Mesendoderm (in vitro differentiated cells): ENCODE measurements at regions not wholly inside any gene's neighbourhood (a gene's known extent, or its start where the extent isn't known, plus 50 kb on each side); places are given as distances from the start of the nearest gene placed in this dataset.

Source experiments
- DNase-seq: peaks from one replicate; pipeline ENCODE4 v3.0.0; 2013
- H2AK5ac ChIP-seq: 2 replicates; pipeline ENCODE4 v1.6.1; 2013; ENCODE audit warnings: low read length, inconsistent platforms
- H2BK120ac ChIP-seq: 2 replicates; pipeline ENCODE4 v1.6.1; 2013; ENCODE audit warnings: low read depth, mild to moderate bottlenecking, low read length, moderate library complexity, mixed read lengths
- H2BK15ac ChIP-seq: replicated peaks from 2 replicates; pipeline ENCODE4 v1.6.1; 2013; ENCODE audit warnings: low read depth, mild to moderate bottlenecking, moderate library complexity
- H2BK5ac ChIP-seq: 2 replicates; pipeline ENCODE4 v1.6.1; 2013; ENCODE audit warnings: low read length, inconsistent platforms
- H3K18ac ChIP-seq: 2 replicates; pipeline ENCODE4 v1.6.1; 2013; ENCODE audit warnings: mild to moderate bottlenecking, low read length, mixed read lengths
- H3K23ac ChIP-seq: one replicate; pipeline ENCODE4 v1.6.1; 2013; ENCODE audit warnings: low read length
- H3K27ac ChIP-seq: 2 replicates; pipeline ENCODE4 v1.5.1; 2013; ENCODE audit warnings: low read depth, mild to moderate bottlenecking, inconsistent platforms, low read length, moderate library complexity
- H3K27me3 ChIP-seq: 2 replicates; pipeline ENCODE4 v1.6.1; 2013; ENCODE audit warnings: low read length, control low read depth, mild to moderate bottlenecking, inconsistent platforms; ENCODE audit not compliant: insufficient read depth, poor library complexity
- H3K36me3 ChIP-seq: 2 replicates; pipeline ENCODE4 v1.6.1; 2013; ENCODE audit warnings: low read length, inconsistent platforms; ENCODE audit not compliant: control insufficient read depth, insufficient read depth
- H3K4ac ChIP-seq: one replicate; pipeline ENCODE4 v1.6.1; 2013; ENCODE audit warnings: low read depth, mild to moderate bottlenecking, low read length, moderate library complexity
- H3K4me1 ChIP-seq: 2 replicates; pipeline ENCODE4 v1.6.1; 2013; ENCODE audit warnings: low read depth, low read length, inconsistent platforms; ENCODE audit not compliant: control insufficient read depth
- H3K4me2 ChIP-seq: 2 replicates; pipeline ENCODE4 v1.6.1; 2013; ENCODE audit warnings: low read length
- H3K4me3 ChIP-seq: 2 replicates; pipeline ENCODE4 v1.5.1; 2013; ENCODE audit warnings: mild to moderate bottlenecking, low read length
- H3K56ac ChIP-seq: one replicate; pipeline ENCODE4 v1.6.1; 2013; ENCODE audit warnings: low read length
- H3K79me1 ChIP-seq: 2 replicates; pipeline ENCODE4 v1.6.1; 2013; ENCODE audit warnings: low read length, inconsistent platforms
- H3K79me2 ChIP-seq: 2 replicates; pipeline ENCODE4 v1.6.1; 2013; ENCODE audit warnings: mild to moderate bottlenecking, low read length; ENCODE audit not compliant: control insufficient read depth, insufficient read depth
- H3K9ac ChIP-seq: 2 replicates; pipeline ENCODE4 v1.6.1; 2013; ENCODE audit warnings: low read length, inconsistent platforms
- H4K5ac ChIP-seq: one replicate; pipeline ENCODE4 v1.6.1; 2013; ENCODE audit warnings: low read length
- H4K8ac ChIP-seq: one replicate; pipeline ENCODE4 v1.6.1; 2013; ENCODE audit warnings: low read depth, mild to moderate bottlenecking, control low read depth, low read length, moderate library complexity
- WGBS: extraction: QIAGEN DNeasy Blood & Tissue Kit; methylation state at CpG from one replicate; pipeline ENCODE4 v1.1.7; 2013; ENCODE audit warnings: low lambda C conversion rate, missing lambda C conversion rate; ENCODE audit not compliant: insufficient coverage; ENCODE audit errors: extremely low coverage; 5-methylcytosine and 5-hydroxymethylcytosine counted together

DNA sequence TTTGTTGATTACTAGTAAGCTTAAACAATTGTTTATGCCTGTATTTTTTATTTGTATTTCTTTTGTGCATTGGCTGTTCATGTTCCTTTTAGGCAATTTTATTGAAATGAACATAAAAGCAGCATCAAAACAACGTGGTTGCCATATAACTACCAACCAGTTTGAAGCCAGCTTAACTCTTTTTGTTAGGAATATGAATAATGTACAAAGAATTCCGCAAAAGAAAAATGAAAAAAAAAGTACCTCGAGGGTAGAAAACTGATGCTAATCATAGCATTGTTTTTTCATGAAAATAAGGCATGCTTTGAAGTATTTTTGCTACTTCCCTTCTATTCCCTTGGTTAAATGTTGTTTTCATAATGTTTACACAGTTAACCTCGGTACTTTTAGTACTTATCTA, 1024.0 kb upstream of the SLIT2 start:
- Histone ChIP-seq H2BK5ac (no peak overlapping the region), H3K27me3 (no peaks in the 10 kb centered on the region), H3K79me1 (no peaks in the 10 kb centered on the region), H3K18ac (no peak overlapping the region), H2BK15ac (no peak overlapping the region), H3K56ac (no peak overlapping the region), H3K27ac (no peak overlapping the region), H3K79me2 (no peaks in the 10 kb centered on the region), H4K5ac (no peak overlapping the region), H3K9ac (no peak overlapping the region), H2AK5ac (no peak overlapping the region), H4K8ac (no peak overlapping the region), H3K23ac (no peak overlapping the region), H3K4me3 (no peak overlapping the region), H3K4me2 (no peak overlapping the region), H3K4ac (no peak overlapping the region), H2BK120ac (no peak overlapping the region), H3K4me1 (no peaks in the 10 kb centered on the region), H3K36me3 (no peaks in the 10 kb centered on the region)
- DNase-seq, result no peak
- no CpG with 5 or more reads among the region's 4 CpGs for WGBS

DNA sequence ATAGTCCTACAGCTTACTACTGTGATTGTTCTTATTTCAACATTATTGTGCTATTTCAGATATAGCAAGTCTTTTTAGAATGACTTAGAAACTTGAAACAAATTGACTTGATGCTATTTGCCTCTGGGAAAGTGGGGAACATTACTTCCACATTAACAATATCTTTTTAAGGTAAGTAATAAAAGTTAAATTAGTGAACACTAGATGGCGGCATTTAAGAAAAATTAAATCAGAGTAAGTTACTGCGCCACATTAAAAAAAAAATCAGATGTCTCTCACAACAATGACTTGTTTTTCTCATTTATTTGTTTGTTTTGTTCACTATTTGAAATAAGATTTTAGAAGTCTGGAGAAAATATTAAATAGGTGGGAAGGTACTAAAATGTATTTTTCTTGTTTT, 1026.9 kb upstream of the SLIT2 start:
- Histone ChIP-seq H3K79me2 (no peaks in the 10 kb centered on the region), H3K27me3 (no peaks in the 10 kb centered on the region), H3K36me3 (no peaks in the 10 kb centered on the region), H3K4me1 (no peaks in the 10 kb centered on the region), H4K5ac (no peak overlapping the region), H3K4ac (no peak overlapping the region), H4K8ac (no peak overlapping the region), H2BK15ac (no peak overlapping the region), H3K18ac (no peak overlapping the region), H3K9ac (no peak overlapping the region), H2BK120ac (no peak overlapping the region), H3K4me3 (no peak overlapping the region), H3K79me1 (no peaks in the 10 kb centered on the region), H3K4me2 (no peak overlapping the region), H3K27ac (no peak overlapping the region), H3K56ac (no peak overlapping the region), H2BK5ac (no peak overlapping the region), H3K23ac (no peak overlapping the region), H2AK5ac (no peak overlapping the region)
- DNase-seq, result peak; percentile 25
- no CpG with 5 or more reads among the region's 2 CpGs for WGBS

DNA sequence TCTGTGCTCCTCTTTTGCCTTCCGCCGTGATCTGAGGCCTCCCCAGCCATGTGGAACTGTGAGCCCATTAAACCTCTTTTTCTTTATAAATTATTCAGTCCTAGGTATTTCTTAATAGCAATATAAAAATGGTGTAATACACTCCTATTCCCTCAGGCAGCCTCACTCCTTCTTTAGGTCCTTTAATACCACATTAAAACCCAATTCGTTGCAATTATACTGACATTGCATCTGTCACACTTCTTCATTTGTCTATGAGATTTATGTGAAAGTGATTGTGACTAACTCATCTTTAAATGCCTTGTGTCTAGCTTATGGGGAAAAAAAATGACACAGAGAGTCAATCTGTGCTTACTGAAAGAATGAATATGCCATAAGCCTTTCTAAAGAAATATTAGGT, 1035.2 kb upstream of the SLIT2 start:
- no peak overlapping the region for H3K9ac ChIP-seq
- no peak overlapping the region for H3K4me2 ChIP-seq
- no peak overlapping the region for H2BK120ac ChIP-seq
- WGBS, result no CpG with 5 or more reads among the region's 3 CpGs
- no peak for DNase-seq
- no peak overlapping the region for H2AK5ac ChIP-seq
- H4K5ac ChIP-seq, result no peak overlapping the region
- no peak overlapping the region for H2BK5ac ChIP-seq
- H3K27ac ChIP-seq, result no peak overlapping the region
- H3K36me3 ChIP-seq, result no peaks in the 10 kb centered on the region
- H3K4me3 ChIP-seq, result no peak overlapping the region
- H3K79me1 ChIP-seq, result no peaks in the 10 kb centered on the region
- no peaks in the 10 kb centered on the region for H3K27me3 ChIP-seq
- H3K79me2 ChIP-seq, result no peaks in the 10 kb centered on the region
- H3K4me1 ChIP-seq, result no peaks in the 10 kb centered on the region
- no peak overlapping the region for H3K18ac ChIP-seq
- H2BK15ac ChIP-seq, result no peak overlapping the region
- H3K56ac ChIP-seq, result no peak overlapping the region
- H4K8ac ChIP-seq, result no peak overlapping the region
- no peak overlapping the region for H3K23ac ChIP-seq
- H3K4ac ChIP-seq, result no peak overlapping the region

DNA sequence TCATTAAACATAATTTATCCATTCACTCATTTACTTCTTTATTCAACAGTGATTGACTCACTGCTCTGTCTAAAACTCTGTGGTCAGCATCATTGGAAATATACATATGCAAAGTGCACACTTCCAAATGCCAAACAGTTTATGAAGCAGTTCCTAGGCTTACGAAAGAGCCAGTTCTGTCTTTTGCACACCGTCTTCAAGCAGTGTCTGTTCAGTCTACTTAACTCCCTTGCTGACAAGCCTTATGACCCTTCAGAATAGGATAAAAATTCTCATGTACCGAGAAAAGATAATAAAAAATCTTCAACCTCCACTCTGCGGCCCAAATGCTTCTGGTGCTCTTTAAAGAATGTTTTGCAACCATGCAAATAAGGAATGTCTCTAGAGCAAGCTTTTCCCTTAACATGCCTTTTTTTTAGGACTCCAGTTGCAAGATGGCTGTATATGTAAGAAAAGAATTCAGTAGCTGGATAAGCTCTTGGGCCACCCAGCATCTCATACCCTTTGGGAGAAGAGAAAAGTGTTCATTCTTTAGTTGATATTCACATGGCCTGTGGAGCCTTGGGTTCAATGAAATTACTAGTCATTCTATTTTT, 1037.0 kb upstream of the SLIT2 start:
- no peak overlapping the region for H3K56ac ChIP-seq
- no peak overlapping the region for H2BK15ac ChIP-seq
- no peak overlapping the region for H2BK5ac ChIP-seq
- H3K79me2 ChIP-seq, result no peaks in the 10 kb centered on the region
- no peaks in the 10 kb centered on the region for H3K36me3 ChIP-seq
- DNase-seq, result no peak
- H2BK120ac ChIP-seq, result peak overlapping the region; percentile 4
- H3K4me2 ChIP-seq, result no peak overlapping the region
- no peak overlapping the region for H2AK5ac ChIP-seq
- no peaks in the 10 kb centered on the region for H3K4me1 ChIP-seq
- no peak overlapping the region for H3K4me3 ChIP-seq
- H3K27me3 ChIP-seq, result no peaks in the 10 kb centered on the region
- H3K4ac ChIP-seq, result no peak overlapping the region
- H3K23ac ChIP-seq, result no peak overlapping the region
- no peaks in the 10 kb centered on the region for H3K79me1 ChIP-seq
- no CpG with 5 or more reads among the region's 4 CpGs for WGBS
- no peak overlapping the region for H3K27ac ChIP-seq
- no peak overlapping the region for H3K18ac ChIP-seq
- no peak overlapping the region for H3K9ac ChIP-seq
- no peak overlapping the region for H4K8ac ChIP-seq
- H4K5ac ChIP-seq, result no peak overlapping the region

DNA sequence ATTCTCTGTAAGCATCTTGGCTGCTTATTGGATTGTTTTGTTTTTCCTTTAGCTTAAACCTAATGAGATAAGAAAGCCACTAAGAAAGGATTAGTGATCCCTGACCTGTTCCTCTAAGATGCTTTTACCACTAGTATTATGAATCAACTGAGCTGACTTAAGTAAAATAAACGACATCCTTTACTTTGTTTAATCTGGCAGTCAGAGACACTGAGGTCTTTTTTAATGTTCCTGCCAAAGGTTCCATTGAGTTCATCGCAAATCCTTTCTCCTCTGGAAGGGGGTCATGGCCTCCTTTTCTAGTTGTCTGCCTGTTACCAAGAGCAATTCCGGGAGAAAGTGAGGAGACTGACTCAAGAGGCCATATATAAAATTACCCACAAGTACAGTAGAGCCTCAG, 1038.3 kb upstream of the SLIT2 start:
- Histone ChIP-seq H3K18ac (peak overlapping the region; percentile 39), H3K4ac (no peak overlapping the region), H3K27ac (no peak overlapping the region), H3K4me3 (no peak overlapping the region), H2BK5ac (no peak overlapping the region), H2BK15ac (no peak overlapping the region), H3K79me1 (no peaks in the 10 kb centered on the region), H3K27me3 (no peaks in the 10 kb centered on the region), H3K79me2 (no peaks in the 10 kb centered on the region), H3K23ac (no peak overlapping the region), H3K4me2 (no peak overlapping the region), H4K5ac (no peak overlapping the region), H3K4me1 (no peaks in the 10 kb centered on the region), H3K9ac (no peak overlapping the region), H2AK5ac (no peak overlapping the region), H3K36me3 (no peaks in the 10 kb centered on the region), H4K8ac (no peak overlapping the region), H3K56ac (no peak overlapping the region), H2BK120ac (no peak overlapping the region)
- DNase-seq, result no peak
- WGBS, result no CpG with 5 or more reads among the region's 3 CpGs

DNA sequence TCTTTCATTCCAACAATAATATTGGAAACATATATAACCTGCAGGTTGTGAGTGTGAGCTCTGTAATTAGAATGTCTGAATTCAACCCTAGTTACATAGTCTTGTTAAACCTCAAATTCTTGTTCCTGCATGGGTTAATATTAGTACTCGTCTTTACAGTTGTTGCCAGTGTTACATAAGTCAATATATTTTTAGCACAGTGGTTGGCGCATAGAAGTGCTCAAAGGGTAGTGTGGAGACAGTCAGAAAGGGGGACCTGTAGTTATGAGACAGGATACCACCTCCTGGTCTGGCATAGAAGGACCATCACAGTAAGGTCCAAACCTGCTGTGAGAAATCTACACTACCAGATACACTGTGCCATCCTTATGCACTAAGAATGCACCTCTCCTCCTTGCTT, 1045.9 kb upstream of the SLIT2 start:
- Histone ChIP-seq H3K4me1 (no peaks in the 10 kb centered on the region), H3K9ac (no peak overlapping the region)

More for the DNA sequence above, 1045.9 kb upstream of the SLIT2 start:
- no peaks in the 10 kb centered on the region for H3K79me2 ChIP-seq
- no CpG with 5 or more reads among the region's 2 CpGs for whole genome bisulfite sequencing
- H3K79me1 ChIP-seq, result no peaks in the 10 kb centered on the region
- no peak overlapping the region for H3K56ac ChIP-seq
- H3K27me3 ChIP-seq, result no peaks in the 10 kb centered on the region
- no peaks in the 10 kb centered on the region for H3K36me3 ChIP-seq
- H3K4me2 ChIP-seq, result no peak overlapping the region
- no peak overlapping the region for H2BK15ac ChIP-seq
- H3K18ac ChIP-seq, result no peak overlapping the region
- H3K27ac ChIP-seq, result no peak overlapping the region
- DNase-seq, result no peak
- no peak overlapping the region for H3K23ac ChIP-seq
- H4K8ac ChIP-seq, result no peak overlapping the region
- no peak overlapping the region for H2BK120ac ChIP-seq
- H3K4ac ChIP-seq, result no peak overlapping the region
- H4K5ac ChIP-seq, result no peak overlapping the region
- no peak overlapping the region for H2BK5ac ChIP-seq
- H2AK5ac ChIP-seq, result no peak overlapping the region
- H3K4me3 ChIP-seq, result no peak overlapping the region
